Nephron progenitor cell (in vitro differentiated cells): ENCODE measurements at regions not wholly inside any gene's neighbourhood (a gene's known extent, or its start where the extent isn't known, plus 50 kb on each side); places are given as distances from the start of the nearest gene placed in this dataset.

ENCODE experiments used
- DNase-seq: peaks from one replicate; pipeline ENCODE4 v3.0.0; 2021
- H3K27ac Mint-ChIP-seq: 2 replicates; pipeline ENCODE4 v1.8.0; 2021; ENCODE audit warnings: mild to moderate bottlenecking, moderate library complexity, mixed read lengths
- H3K27me3 Mint-ChIP-seq: 2 replicates; pipeline ENCODE4 v1.8.0; 2021; ENCODE audit warnings: mild to moderate bottlenecking, low read depth, mixed read lengths; ENCODE audit not compliant: poor library complexity
- H3K36me3 Mint-ChIP-seq: 2 replicates; pipeline ENCODE4 v1.8.0; 2021; ENCODE audit warnings: low read depth, mixed read lengths
- H3K4me1 Mint-ChIP-seq: 2 replicates; pipeline ENCODE4 v1.8.0; 2021; ENCODE audit warnings: mixed read lengths
- H3K4me3 Mint-ChIP-seq: 2 replicates; pipeline ENCODE4 v1.8.0; 2021; ENCODE audit warnings: mild to moderate bottlenecking, moderate library complexity, mixed read lengths
- H3K9me3 Mint-ChIP-seq: 2 replicates; pipeline ENCODE4 v1.8.0; 2021; ENCODE audit warnings: mild to moderate bottlenecking, moderate library complexity, mixed read lengths
- TF ChIP-seq, protein P1 (sequence below): fragments of 200-600 bp; sonication (generic); IDR thresholded peaks from 2 replicates; pipeline ENCODE4 v1.5.0; 2021; ENCODE audit warnings: antibody characterized with exemption

DNA sequence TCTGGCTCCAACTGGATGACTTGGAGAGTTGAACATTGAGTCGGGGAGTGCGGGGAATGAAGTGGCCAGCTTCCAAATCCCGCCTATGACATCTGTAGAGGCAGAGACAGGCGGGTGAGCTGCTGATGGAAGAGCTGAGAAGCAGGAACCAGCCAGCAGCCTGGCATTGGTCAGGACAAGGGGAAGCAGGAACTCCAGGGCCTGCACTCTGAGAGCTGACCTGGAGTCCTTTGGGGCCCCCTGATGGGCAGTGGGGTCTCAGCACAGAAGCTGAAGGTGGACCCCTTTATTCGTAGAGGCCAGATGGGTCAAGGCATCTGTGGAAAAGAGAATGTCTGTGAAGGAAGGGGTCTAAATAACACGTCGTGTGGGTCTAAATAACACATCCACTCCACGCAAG lies 57.0 kb downstream of the SEC61G start:
- Mint-ChIP-seq H3K9me3 (peaks cover 2% of the 10 kb centered on the region), H3K4me3 (no peak overlapping the region), H3K36me3 (no peaks in the 10 kb centered on the region), H3K27ac (no peak overlapping the region), H3K27me3 (no peaks in the 10 kb centered on the region), H3K4me1 (no peaks in the 10 kb centered on the region)
- TF ChIP-seq, protein P1, sequence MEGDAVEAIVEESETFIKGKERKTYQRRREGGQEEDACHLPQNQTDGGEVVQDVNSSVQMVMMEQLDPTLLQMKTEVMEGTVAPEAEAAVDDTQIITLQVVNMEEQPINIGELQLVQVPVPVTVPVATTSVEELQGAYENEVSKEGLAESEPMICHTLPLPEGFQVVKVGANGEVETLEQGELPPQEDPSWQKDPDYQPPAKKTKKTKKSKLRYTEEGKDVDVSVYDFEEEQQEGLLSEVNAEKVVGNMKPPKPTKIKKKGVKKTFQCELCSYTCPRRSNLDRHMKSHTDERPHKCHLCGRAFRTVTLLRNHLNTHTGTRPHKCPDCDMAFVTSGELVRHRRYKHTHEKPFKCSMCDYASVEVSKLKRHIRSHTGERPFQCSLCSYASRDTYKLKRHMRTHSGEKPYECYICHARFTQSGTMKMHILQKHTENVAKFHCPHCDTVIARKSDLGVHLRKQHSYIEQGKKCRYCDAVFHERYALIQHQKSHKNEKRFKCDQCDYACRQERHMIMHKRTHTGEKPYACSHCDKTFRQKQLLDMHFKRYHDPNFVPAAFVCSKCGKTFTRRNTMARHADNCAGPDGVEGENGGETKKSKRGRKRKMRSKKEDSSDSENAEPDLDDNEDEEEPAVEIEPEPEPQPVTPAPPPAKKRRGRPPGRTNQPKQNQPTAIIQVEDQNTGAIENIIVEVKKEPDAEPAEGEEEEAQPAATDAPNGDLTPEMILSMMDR, result no peak
- DNase-seq, result no peak

DNA sequence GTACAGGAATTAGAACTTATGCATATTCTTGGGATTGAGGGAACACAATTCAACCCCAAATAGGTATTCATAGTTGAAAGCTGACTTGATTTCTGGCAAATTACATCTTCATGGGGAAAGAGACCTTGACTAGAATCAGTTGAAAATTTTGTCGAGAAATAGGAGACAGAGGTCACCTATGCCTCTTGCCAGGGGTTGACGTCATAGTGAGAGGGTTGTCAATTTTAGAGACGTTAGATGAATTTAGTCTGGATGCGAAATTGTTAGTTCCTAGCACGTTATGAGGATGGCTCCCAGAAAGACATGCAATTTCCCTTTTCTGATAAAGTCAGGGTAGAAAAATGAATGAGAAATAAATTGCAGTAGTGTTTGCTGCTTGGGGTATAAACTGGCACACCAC lies 59.3 kb downstream of the SEC61G start:
- no peaks in the 10 kb centered on the region for H3K9me3 Mint-ChIP-seq
- no peaks in the 10 kb centered on the region for H3K27me3 Mint-ChIP-seq
- no peak for DNase-seq
- TF ChIP-seq, protein P1, result no peak
- H3K27ac Mint-ChIP-seq, result no peak overlapping the region
- H3K36me3 Mint-ChIP-seq, result no peaks in the 10 kb centered on the region
- no peaks in the 10 kb centered on the region for H3K4me1 Mint-ChIP-seq
- no peak overlapping the region for H3K4me3 Mint-ChIP-seq

DNA sequence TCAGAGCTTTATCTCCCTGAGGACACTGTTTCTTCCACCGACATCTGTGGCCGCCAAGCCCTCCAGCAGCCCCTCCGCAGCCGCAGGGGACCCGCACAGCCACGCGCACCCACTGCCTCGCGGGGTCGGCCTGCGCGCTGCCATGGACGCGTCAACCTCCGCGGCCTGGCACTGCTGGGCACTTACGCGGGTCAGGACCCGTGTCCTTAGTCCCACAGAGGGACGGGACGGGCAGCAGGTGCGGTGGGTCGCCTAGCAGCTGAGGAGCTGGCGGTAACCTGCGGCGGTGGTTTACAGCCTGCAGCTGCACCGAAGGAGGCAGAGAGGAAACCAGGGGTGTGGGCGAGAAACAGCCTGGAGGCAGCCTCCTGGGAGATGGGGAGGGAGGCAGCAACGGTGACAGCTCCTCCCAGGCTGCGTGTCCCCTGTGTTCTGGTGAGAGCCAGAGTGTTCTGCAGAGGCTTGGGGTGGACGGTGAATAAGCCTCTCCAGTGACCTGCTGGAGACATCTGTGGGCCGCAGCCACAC lies 61.3 kb downstream of the SEC61G start:
- TF ChIP-seq, protein P1, result no peak
- H3K4me1 Mint-ChIP-seq, result no peaks in the 10 kb centered on the region
- H3K27me3 Mint-ChIP-seq, result peaks cover 4% of the 10 kb centered on the region
- DNase-seq, result no peak
- no peaks in the 10 kb centered on the region for H3K9me3 Mint-ChIP-seq
- no peak overlapping the region for H3K4me3 Mint-ChIP-seq
- no peak overlapping the region for H3K27ac Mint-ChIP-seq
- H3K36me3 Mint-ChIP-seq, result no peaks in the 10 kb centered on the region

DNA sequence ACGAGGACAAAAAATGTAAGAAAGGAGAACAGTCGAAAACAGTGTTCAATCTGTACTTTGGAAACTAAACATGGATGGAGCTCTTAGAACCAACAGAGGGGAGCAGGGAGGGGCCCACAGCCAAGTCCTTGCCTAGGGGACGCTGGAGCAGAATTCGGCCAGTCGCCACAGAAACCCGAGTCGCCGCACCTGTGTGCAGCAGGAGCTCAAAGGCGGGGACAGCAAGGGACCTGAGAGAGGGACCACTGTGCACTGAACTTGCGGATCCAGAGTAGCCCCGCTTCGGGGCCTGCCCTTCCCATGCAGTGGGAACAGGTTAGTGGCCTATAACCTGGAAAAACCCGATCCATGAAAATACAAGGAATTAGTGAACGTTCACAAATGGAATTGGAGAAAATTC lies 68.1 kb downstream of the SEC61G start:
- Mint-ChIP-seq H3K4me3 (no peak overlapping the region), H3K4me1 (no peaks in the 10 kb centered on the region), H3K36me3 (no peaks in the 10 kb centered on the region), H3K27me3 (peaks cover 4% of the 10 kb centered on the region), H3K27ac (no peak overlapping the region), H3K9me3 (no peaks in the 10 kb centered on the region)
- TF ChIP-seq, protein P1, result no peak
- DNase-seq, result no peak

DNA sequence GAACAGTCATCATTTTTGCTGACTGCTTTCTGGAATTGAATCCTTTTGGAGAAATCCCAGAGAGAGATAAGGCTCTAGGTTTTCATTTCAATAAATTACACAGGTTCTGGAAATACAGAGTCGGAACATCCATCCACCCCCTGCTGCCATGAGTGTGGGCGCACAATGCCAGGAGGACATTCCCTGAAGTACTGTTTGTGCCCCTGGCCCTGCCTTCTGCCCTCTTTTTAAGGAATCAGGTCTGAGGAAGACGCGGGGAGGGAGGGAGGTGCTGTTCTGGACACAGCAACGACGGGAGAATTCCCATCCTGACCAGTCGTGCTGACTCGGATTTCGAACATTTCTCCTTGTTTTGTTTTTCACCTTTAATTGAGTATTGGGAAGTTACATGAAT lies 69.0 kb downstream of the SEC61G start:
- no peak overlapping the region for H3K4me3 Mint-ChIP-seq

More for the DNA sequence above, 69.0 kb downstream of the SEC61G start:
- H3K27me3 Mint-ChIP-seq, result peaks cover 4% of the 10 kb centered on the region
- H3K4me1 Mint-ChIP-seq, result no peaks in the 10 kb centered on the region
- H3K9me3 Mint-ChIP-seq, result no peaks in the 10 kb centered on the region
- H3K36me3 Mint-ChIP-seq, result no peaks in the 10 kb centered on the region
- DNase-seq, result no peak
- no peak overlapping the region for H3K27ac Mint-ChIP-seq
- TF ChIP-seq, protein P1, result no peak
